Body of pancreas (tissue), 4 donors: ENCODE measurements at regions not wholly inside any gene's neighbourhood (a gene's known extent, or its start where the extent isn't known, plus 50 kb on each side); places are given as distances from the start of the nearest gene placed in this dataset.
A peak's percentile ranks its signal among the peaks of the same experiment; 100 is the strongest.
"Not testable (repeated sequence)": the region's sequence is repeated elsewhere in the genome, so short reads cannot be mapped to it uniquely, and the experiment has no call there.

ENCODE experiments used
- ATAC-seq: fragments of 150-250 bp; one replicate; pipeline ENCODE4 v1.9.1; 2016
- DNase-seq, 4 donors: peaks; one replicate each; pipeline ENCODE4 v3.0.0-alpha.2; 2019
- H3K27ac ChIP-seq, 4 donors: fragments of 200-600 bp; sonication (generic); 1 replicate in 3 of 4; 2 replicates in 1 of 4; pipeline versions ENCODE4 v1.5.1 to v1.6.1; 2016 to 2019; ENCODE audit warnings: mild to moderate bottlenecking in 1 of 4, mixed read lengths in 1 of 4, moderate library complexity in 1 of 4
- H3K27me3 ChIP-seq, 2 donors: fragments of 200-600 bp; sonication (generic); one replicate each; pipeline ENCODE4 v1.6.0; 2016; ENCODE audit warnings: mild to moderate bottlenecking in 1 of 2
- H3K36me3 ChIP-seq, 2 donors: fragments of 200-600 bp; sonication (generic); replicated peaks in 1 of 2; 2 replicates each; pipeline ENCODE4 v1.5.1; 2016; ENCODE audit warnings: low read depth in 2 of 2; ENCODE audit not compliant: insufficient read depth in 1 of 2
- H3K4me1 ChIP-seq: fragments of 200-600 bp; sonication (generic); one replicate; pipeline ENCODE4 v1.6.0; 2016
- H3K4me3 ChIP-seq, 2 donors: fragments of 200-600 bp; sonication (generic); 1 replicate in 1 of 2; 2 replicates in 1 of 2; pipeline ENCODE4 v1.5.1; 2016 to 2019
- H3K9me3 ChIP-seq, 3 donors: fragments of 200-600 bp; sonication (generic); 1 replicate in 2 of 3; 2 replicates in 1 of 3; pipeline ENCODE4 v1.5.1; 2016
- POLR2A ChIP-seq, 3 donors: fragments of 450-650 bp; IDR thresholded peaks; one replicate each; pipeline ENCODE4 v1.6.1; 2016; ENCODE audit warnings: antibody characterized with exemption in 3 of 3, mild to moderate bottlenecking in 2 of 3
- WGBS, 2 donors: methylation state at CpG; one replicate each; pipeline ENCODE4 v1.1.5; 2017; 5-methylcytosine and 5-hydroxymethylcytosine counted together
- intact Hi-C: fragments of 100-400 bp; cut with DNase I; formaldehyde crosslinking; loops from one replicate; pipeline ENCODE4 v1.15.1; 2023
- TF ChIP-seq, protein P1 (sequence below), 7 experiments: fragments of 450-650 bp in 4 of 7; fragments of 200-600 bp in 3 of 7; sonication (generic) in 3 of 7; IDR thresholded peaks; one replicate each; pipeline ENCODE4 v1.5.1; 2016 to 2019; ENCODE audit warnings: antibody characterized with exemption in 7 of 7

DNA sequence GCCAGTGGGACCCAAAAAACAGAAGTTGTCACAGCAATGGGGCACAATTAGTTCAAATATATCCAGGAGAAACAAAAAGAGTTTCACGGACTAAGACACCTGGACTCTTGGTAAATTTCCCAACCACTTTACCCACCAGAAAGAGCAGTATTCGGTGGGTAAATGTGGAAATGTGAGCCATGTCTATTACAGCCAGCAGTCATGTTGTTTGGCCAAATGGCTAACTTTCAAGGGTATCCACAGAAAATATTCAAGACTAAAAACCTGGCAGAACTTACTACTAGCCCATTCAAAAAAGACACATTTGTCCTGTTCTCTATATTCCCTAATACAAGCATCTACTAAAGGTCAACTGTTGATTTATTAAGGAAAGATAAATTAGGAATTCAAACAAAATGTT lies 1296.0 kb upstream of the NXPH2 start:
- Histone ChIP-seq H3K27ac (no peak overlapping the region), H3K4me1 (no peaks in the 10 kb centered on the region), H3K9me3 (no peaks in the 10 kb centered on the region), H3K27me3 (no peaks in the 10 kb centered on the region), H3K4me3 (no peak overlapping the region), H3K36me3 (no peaks in the 10 kb centered on the region)
- TF ChIP-seq POLR2A (IDR thresholded peaks at IDR 0.05) = no peak
- TF ChIP-seq, protein P1, sequence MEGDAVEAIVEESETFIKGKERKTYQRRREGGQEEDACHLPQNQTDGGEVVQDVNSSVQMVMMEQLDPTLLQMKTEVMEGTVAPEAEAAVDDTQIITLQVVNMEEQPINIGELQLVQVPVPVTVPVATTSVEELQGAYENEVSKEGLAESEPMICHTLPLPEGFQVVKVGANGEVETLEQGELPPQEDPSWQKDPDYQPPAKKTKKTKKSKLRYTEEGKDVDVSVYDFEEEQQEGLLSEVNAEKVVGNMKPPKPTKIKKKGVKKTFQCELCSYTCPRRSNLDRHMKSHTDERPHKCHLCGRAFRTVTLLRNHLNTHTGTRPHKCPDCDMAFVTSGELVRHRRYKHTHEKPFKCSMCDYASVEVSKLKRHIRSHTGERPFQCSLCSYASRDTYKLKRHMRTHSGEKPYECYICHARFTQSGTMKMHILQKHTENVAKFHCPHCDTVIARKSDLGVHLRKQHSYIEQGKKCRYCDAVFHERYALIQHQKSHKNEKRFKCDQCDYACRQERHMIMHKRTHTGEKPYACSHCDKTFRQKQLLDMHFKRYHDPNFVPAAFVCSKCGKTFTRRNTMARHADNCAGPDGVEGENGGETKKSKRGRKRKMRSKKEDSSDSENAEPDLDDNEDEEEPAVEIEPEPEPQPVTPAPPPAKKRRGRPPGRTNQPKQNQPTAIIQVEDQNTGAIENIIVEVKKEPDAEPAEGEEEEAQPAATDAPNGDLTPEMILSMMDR (IDR thresholded peaks at IDR 0.05) = no peak
- DNase-seq (no peak), ATAC-seq (no peak)
- 54 to 59% methylated on average over 2 of the region's 2 CpGs for WGBS, 2 donors
- intact Hi-C loops = no loop called here

- ATAC-seq, H3K4me3 ChIP-seq, intact Hi-C loops, H3K27ac ChIP-seq, H3K4me1 ChIP-seq, H3K27me3 ChIP-seq, H3K36me3 ChIP-seq, H3K9me3 ChIP-seq: not testable (repeated sequence)
- DNase-seq = peak in 1 of 4 donors; percentile 7
- WGBS, 2 donors = 84 to 89% methylated on average over 6 to 23 of the region's 30 CpGs
Observed at GRCh38 chr2:140073763-140074162, 1293.6 kb upstream of the NXPH2 start.

- no peaks in the 10 kb centered on the region for H3K27me3 ChIP-seq
- WGBS, 2 donors = 35 to 48% methylated on average over 1 of the region's 1 CpG
- ATAC-seq (no peak), DNase-seq (no peak)
- intact Hi-C loops = no loop called here
- no peaks in the 10 kb centered on the region for H3K4me1 ChIP-seq
- no peak overlapping the region for H3K4me3 ChIP-seq
- no peak overlapping the region for H3K27ac ChIP-seq
- no peaks in the 10 kb centered on the region for H3K9me3 ChIP-seq
- TF ChIP-seq, protein P1 (IDR thresholded peaks at IDR 0.05) = no peak
- H3K36me3 ChIP-seq = no peaks in the 10 kb centered on the region
Observed at GRCh38 chr2:140067661-140068060, 1287.5 kb upstream of the NXPH2 start.

DNA sequence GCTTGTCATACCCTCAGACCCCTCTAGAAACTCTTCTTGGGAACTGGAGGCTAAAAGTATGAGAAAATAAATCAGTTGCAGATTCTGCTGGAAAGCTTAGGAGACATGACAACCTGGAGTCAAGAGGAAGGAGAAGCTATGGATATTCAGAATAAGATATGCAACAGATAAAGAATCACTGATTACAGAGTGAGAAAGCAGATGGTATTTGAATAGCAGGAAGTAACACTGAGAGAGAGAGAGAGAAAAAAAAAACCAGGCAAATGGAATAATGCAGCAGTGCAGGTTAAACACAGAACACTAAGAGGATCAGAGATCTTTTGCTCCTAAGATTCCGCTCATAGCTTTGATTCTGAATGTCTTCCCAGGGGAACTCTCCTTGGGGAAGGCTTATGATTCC lies 1284.1 kb upstream of the NXPH2 start:
- Histone ChIP-seq H3K4me3 (no peak overlapping the region), H3K36me3 (no peaks in the 10 kb centered on the region), H3K27ac (no peak overlapping the region), H3K27me3 (no peaks in the 10 kb centered on the region), H3K4me1 (no peaks in the 10 kb centered on the region), H3K9me3 (no peaks in the 10 kb centered on the region)
- no peak for TF ChIP-seq POLR2A (IDR thresholded peaks at IDR 0.05)
- TF ChIP-seq, protein P1 (IDR thresholded peaks at IDR 0.05) = no peak
- ATAC-seq = no peak
- intact Hi-C loops = no loop called here
- 70 to 79% methylated on average over 1 of the region's 1 CpG for WGBS, 2 donors
- DNase-seq = no peak

DNA sequence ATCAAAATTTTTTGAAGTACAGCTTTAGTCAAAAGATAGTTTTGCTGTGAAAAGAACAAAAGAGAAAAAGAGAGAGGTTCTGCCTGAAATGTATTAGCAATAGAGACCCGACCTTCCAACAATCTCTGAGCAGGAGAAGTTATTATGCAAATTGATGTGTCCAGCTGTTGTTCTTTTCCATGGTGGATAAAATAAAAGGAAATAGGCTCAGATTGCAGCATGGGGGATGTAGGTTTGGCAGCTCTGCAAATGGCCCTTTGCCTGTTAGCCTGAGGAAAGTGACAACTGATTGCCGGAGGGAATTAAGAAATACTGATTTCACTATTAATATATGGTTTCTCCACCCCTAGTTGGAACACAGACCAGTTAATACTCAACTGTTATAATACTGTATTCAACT lies 1283.2 kb upstream of the NXPH2 start:
- TF ChIP-seq, protein P1 (IDR thresholded peaks at IDR 0.05) = no peak
- TF ChIP-seq POLR2A (IDR thresholded peaks at IDR 0.05) = no peak
- DNase-seq = no peak
- intact Hi-C loops = no loop called here
- Histone ChIP-seq H3K36me3 (no peaks in the 10 kb centered on the region), H3K27me3 (no peaks in the 10 kb centered on the region), H3K27ac (no peak overlapping the region), H3K4me1 (no peaks in the 10 kb centered on the region), H3K9me3 (no peaks in the 10 kb centered on the region), H3K4me3 (no peak overlapping the region)
- ATAC-seq = no peak
- 59 to 67% methylated on average over 2 of the region's 2 CpGs for WGBS, 2 donors
